ENCODE measurements at regions not wholly inside any gene's neighbourhood (a gene's known extent, or its start where the extent isn't known, plus 50 kb on each side); places are given as distances from the start of the nearest gene placed in this dataset.

GRCh38 chr4:77449171-77449570 is 156.4 kb upstream of the CXCL13 start:
- H4K20me1 ChIP-seq (ENCODE audit: control insufficient read depth, extremely low read depth, insufficient read depth, low read length), result no peaks in the 10 kb centered on the region
- no peak overlapping the region for H3K4me2 ChIP-seq (ENCODE audit: control insufficient read depth, extremely low read depth, insufficient read depth, low read depth, low read length)
- no peaks in the 10 kb centered on the region for H3K27me3 ChIP-seq (ENCODE audit: control insufficient read depth, extremely low read depth, insufficient read depth, low read length)
- TF ChIP-seq EZH2 (IDR thresholded peaks at IDR 0.05; ENCODE audit: low read length) (no peak), CTCF (optimal IDR thresholded peaks at IDR 0.05 in 1 of 3, IDR thresholded peaks at IDR 0.05 in 1 of 3, conservative IDR thresholded peaks at IDR 0.05 in 1 of 3; ENCODE audit: extremely low read depth in 1 of 3, insufficient read depth in 2 of 3, low read length in 3 of 3) (no peak)
- H3K79me2 ChIP-seq (ENCODE audit: control insufficient read depth, insufficient read depth, low read length), result no peaks in the 10 kb centered on the region
- dilution Hi-C loops (cut with MboI; ENCODE audit: extremely low pct_ligation_motif_present, low sequenced_read_pairs), result no loop called here
- DNase-seq (ENCODE audit: low read depth, low spot score) (no peak), FAIRE-seq (no peak)
- H3K27ac ChIP-seq (ENCODE audit: control insufficient read depth, insufficient read depth, low read length), result no peak overlapping the region
- H3K4me1 ChIP-seq (ENCODE audit: control insufficient read depth, extremely low read depth, insufficient read depth, low read length), result no peaks in the 10 kb centered on the region
- H3K4me3 ChIP-seq (ENCODE audit: control insufficient read depth in 2 of 3, extremely low read depth in 1 of 3, insufficient read depth in 2 of 3, low read depth in 1 of 3, low read length in 3 of 3), result no peak overlapping the region
- H3K9me1 ChIP-seq (ENCODE audit: control insufficient read depth, extremely low read depth, insufficient read depth, low read length), result no peaks in the 10 kb centered on the region
- no peak overlapping the region for H2AFZ ChIP-seq (ENCODE audit: control insufficient read depth, low read length)
- no peaks in the 10 kb centered on the region for H3K36me3 ChIP-seq (ENCODE audit: control insufficient read depth in 2 of 2, extremely low read depth in 1 of 2, insufficient read depth in 2 of 2, low read length in 2 of 2)
- H3K9me3 ChIP-seq (ENCODE audit: control insufficient read depth, low read depth, low read length), result no peaks in the 10 kb centered on the region
- no peak overlapping the region for H3K9ac ChIP-seq (ENCODE audit: control insufficient read depth, extremely low read depth, insufficient read depth, low read length)

- FAIRE-seq (no peak), DNase-seq (ENCODE audit: low read depth, low spot score) (no peak)
- Histone ChIP-seq H2AFZ (ENCODE audit: control insufficient read depth, low read length) (no peak overlapping the region), H3K36me3 (ENCODE audit: control insufficient read depth in 2 of 2, extremely low read depth in 1 of 2, insufficient read depth in 2 of 2, low read length in 2 of 2) (no peaks in the 10 kb centered on the region), H3K9ac (ENCODE audit: control insufficient read depth, extremely low read depth, insufficient read depth, low read length) (no peak overlapping the region), H4K20me1 (ENCODE audit: control insufficient read depth, extremely low read depth, insufficient read depth, low read length) (no peaks in the 10 kb centered on the region), H3K4me1 (ENCODE audit: control insufficient read depth, extremely low read depth, insufficient read depth, low read length) (no peaks in the 10 kb centered on the region), H3K27ac (ENCODE audit: control insufficient read depth, insufficient read depth, low read length) (no peak overlapping the region), H3K4me3 (ENCODE audit: control insufficient read depth in 2 of 3, extremely low read depth in 1 of 3, insufficient read depth in 2 of 3, low read depth in 1 of 3, low read length in 3 of 3) (no peak overlapping the region), H3K27me3 (ENCODE audit: control insufficient read depth, extremely low read depth, insufficient read depth, low read length) (no peaks in the 10 kb centered on the region), H3K79me2 (ENCODE audit: control insufficient read depth, insufficient read depth, low read length) (no peaks in the 10 kb centered on the region), H3K4me2 (ENCODE audit: control insufficient read depth, extremely low read depth, insufficient read depth, low read depth, low read length) (no peak overlapping the region), H3K9me3 (ENCODE audit: control insufficient read depth, low read depth, low read length) (no peaks in the 10 kb centered on the region), H3K9me1 (ENCODE audit: control insufficient read depth, extremely low read depth, insufficient read depth, low read length) (no peaks in the 10 kb centered on the region)
- dilution Hi-C loops (cut with MboI; ENCODE audit: extremely low pct_ligation_motif_present, low sequenced_read_pairs), result no loop called here
- TF ChIP-seq EZH2 (IDR thresholded peaks at IDR 0.05; ENCODE audit: low read length), result no peak
- no peak for TF ChIP-seq CTCF (optimal IDR thresholded peaks at IDR 0.05 in 1 of 3, IDR thresholded peaks at IDR 0.05 in 1 of 3, conservative IDR thresholded peaks at IDR 0.05 in 1 of 3; ENCODE audit: extremely low read depth in 1 of 3, insufficient read depth in 2 of 3, low read length in 3 of 3)
Measured at GRCh38 chr4:77450006-77450405, 155.6 kb upstream of the CXCL13 start.
